WTC11 (cell line): ENCODE measurements at regions not wholly inside any gene's neighbourhood (a gene's known extent, or its start where the extent isn't known, plus 50 kb on each side); places are given as distances from the start of the nearest gene placed in this dataset.

Source experiments
- ATAC-seq: fragments of 200-7000 bp; cut with Tn5 transposase; 2 replicates; pipeline ENCODE4 v1.10.0; 2021; ENCODE audit warnings: mild to moderate bottlenecking, moderate library complexity
- CTCF ChIA-PET: fragments of 300-600 bp; sonication (Branson Sonifier 250); formaldehyde crosslinking; loops from one replicate; lab custom pipeline; 2021; ENCODE audit warnings: antibody characterized with exemption; lab: Charles Lee
- POLR2A ChIA-PET: fragments of 350-600 bp; sonication (Branson Sonifier 250); formaldehyde crosslinking; loops from one replicate; lab custom pipeline; 2021; ENCODE audit warnings: antibody characterized with exemption; lab: Charles Lee
- DNase-seq: peaks from one replicate; pipeline ENCODE4 v3.0.0; 2021; ENCODE audit warnings: low spot score
- H3K27ac Mint-ChIP-seq: 2 replicates; pipeline ENCODE4 v1.8.0; 2021; ENCODE audit warnings: mixed read lengths
- H3K27me3 Mint-ChIP-seq: 2 replicates; pipeline ENCODE4 v1.8.0; 2021; ENCODE audit warnings: low read depth, mild to moderate bottlenecking, moderate library complexity, mixed read lengths
- H3K36me3 Mint-ChIP-seq: 2 replicates; pipeline ENCODE4 v1.8.0; 2021; ENCODE audit warnings: mixed read lengths
- H3K4me1 Mint-ChIP-seq: 2 replicates; pipeline ENCODE4 v1.8.0; 2022; ENCODE audit warnings: mixed read lengths
- H3K4me3 Mint-ChIP-seq: 2 replicates; pipeline ENCODE4 v1.8.0; 2021; ENCODE audit warnings: mild to moderate bottlenecking, moderate library complexity, mixed read lengths
- H3K9me3 Mint-ChIP-seq: 2 replicates; pipeline ENCODE4 v1.8.0; 2021; ENCODE audit warnings: mixed read lengths
- AFF4 ChIP-seq: sonication (generic); formaldehyde crosslinking; IDR thresholded peaks from 2 replicates; pipeline ENCODE4 v1.8.1; 2023; ENCODE audit warnings: mild to moderate bottlenecking, missing genetic modification reagents, borderline replicate concordance
- E2F5 ChIP-seq: sonication (generic); formaldehyde crosslinking; IDR thresholded peaks from 2 replicates; pipeline ENCODE4 v1.8.1; 2022; ENCODE audit warnings: mild to moderate bottlenecking, moderate library complexity, missing genetic modification reagents
- FOXK1 ChIP-seq: sonication (generic); formaldehyde crosslinking; IDR thresholded peaks from 2 replicates; pipeline ENCODE4 v1.8.0; 2022; ENCODE audit warnings: mild to moderate bottlenecking, moderate library complexity, missing genetic modification reagents
- GRHL2 ChIP-seq: fragments of 250-450 bp; sonication (Bioruptor Pico); IDR thresholded peaks from 2 replicates; pipeline ENCODE4 v1.8.0; 2022; ENCODE audit warnings: mild to moderate bottlenecking, moderate library complexity; ENCODE audit not compliant: insufficient replicate concordance, severe bottlenecking
- GTF2I ChIP-seq: fragments of 250-450 bp; sonication (Bioruptor Pico); conservative IDR thresholded peaks from 2 replicates; pipeline ENCODE4 v1.4.0; 2021; ENCODE audit warnings: mild to moderate bottlenecking
- HMGA2 ChIP-seq: fragments of 250-450 bp; sonication (Bioruptor Pico); IDR thresholded peaks from 2 replicates; pipeline ENCODE4 v1.4.0; 2021; ENCODE audit warnings: mild to moderate bottlenecking, moderate library complexity
- HMGXB4 ChIP-seq: sonication (generic); formaldehyde crosslinking; IDR thresholded peaks from 2 replicates; pipeline ENCODE4 v1.8.1; 2023; ENCODE audit warnings: mild to moderate bottlenecking, moderate library complexity, missing genetic modification reagents
- IRF1 ChIP-seq: sonication (generic); formaldehyde crosslinking; IDR thresholded peaks from 2 replicates; pipeline ENCODE4 v1.8.0; 2023; ENCODE audit warnings: missing genetic modification reagents
- KAT7 ChIP-seq: sonication (generic); formaldehyde crosslinking; IDR thresholded peaks from 2 replicates; pipeline ENCODE4 v1.8.1; 2023; ENCODE audit warnings: missing genetic modification reagents, mild to moderate bottlenecking, borderline replicate concordance
- MLX ChIP-seq: sonication (generic); formaldehyde crosslinking; IDR thresholded peaks from 2 replicates; pipeline ENCODE4 v1.8.1; 2023; ENCODE audit warnings: mild to moderate bottlenecking, missing genetic modification reagents, moderate library complexity
- MXD4 ChIP-seq: fragments of 250-450 bp; sonication (Bioruptor Pico); IDR thresholded peaks from 2 replicates; pipeline ENCODE4 v1.8.0; 2021; ENCODE audit warnings: mild to moderate bottlenecking, moderate library complexity, borderline replicate concordance
- NFE2L1 ChIP-seq: sonication (generic); formaldehyde crosslinking; IDR thresholded peaks from 2 replicates; pipeline ENCODE4 v1.8.1; 2023; ENCODE audit warnings: missing genetic modification reagents
- NFYB ChIP-seq: sonication (generic); formaldehyde crosslinking; conservative IDR thresholded peaks from 2 replicates; pipeline ENCODE4 v1.8.0; 2022; ENCODE audit warnings: low read depth, missing genetic modification reagents
- PREB ChIP-seq: sonication (generic); formaldehyde crosslinking; IDR thresholded peaks from 2 replicates; pipeline ENCODE4 v1.8.1; 2022; ENCODE audit warnings: mild to moderate bottlenecking, missing genetic modification reagents, moderate library complexity, borderline replicate concordance
- RELA ChIP-seq: sonication (generic); formaldehyde crosslinking; IDR thresholded peaks from 2 replicates; pipeline ENCODE4 v1.8.1; 2022; ENCODE audit warnings: missing genetic modification reagents, mild to moderate bottlenecking, borderline replicate concordance
- RORB ChIP-seq: fragments of 250-450 bp; sonication (Bioruptor Pico); IDR thresholded peaks from 2 replicates; pipeline ENCODE4 v1.9.0; 2021; ENCODE audit warnings: mild to moderate bottlenecking
- SMAD4 ChIP-seq: sonication (generic); formaldehyde crosslinking; IDR thresholded peaks from 2 replicates; pipeline ENCODE4 v1.8.0; 2022; ENCODE audit warnings: mild to moderate bottlenecking, missing genetic modification reagents
- SP1 ChIP-seq: sonication (generic); formaldehyde crosslinking; conservative IDR thresholded peaks from 2 replicates; pipeline ENCODE4 v1.8.1; 2022; ENCODE audit warnings: missing genetic modification reagents
- TCF7 ChIP-seq: sonication (generic); formaldehyde crosslinking; IDR thresholded peaks from 2 replicates; pipeline ENCODE4 v1.8.0; 2022; ENCODE audit warnings: mild to moderate bottlenecking, low read depth, missing genetic modification reagents, moderate library complexity
- TEAD1 ChIP-seq: sonication (generic); formaldehyde crosslinking; IDR thresholded peaks from 2 replicates; pipeline ENCODE4 v1.8.0; 2022; ENCODE audit warnings: mild to moderate bottlenecking, missing genetic modification reagents
- TP53 ChIP-seq: sonication (generic); formaldehyde crosslinking; IDR thresholded peaks from 2 replicates; pipeline ENCODE4 v1.8.1; 2023; ENCODE audit warnings: mild to moderate bottlenecking, missing genetic modification reagents
- USF1 ChIP-seq: sonication (generic); formaldehyde crosslinking; IDR thresholded peaks from 2 replicates; pipeline ENCODE4 v1.8.0; 2022; ENCODE audit warnings: mild to moderate bottlenecking, missing genetic modification reagents
- ZBTB21 ChIP-seq: sonication (generic); formaldehyde crosslinking; IDR thresholded peaks from 2 replicates; pipeline ENCODE4 v1.8.1; 2023; ENCODE audit warnings: mild to moderate bottlenecking, missing genetic modification reagents, borderline replicate concordance
- ZNF121 ChIP-seq: sonication (generic); formaldehyde crosslinking; IDR thresholded peaks from 2 replicates; pipeline ENCODE4 v1.8.0; 2023; ENCODE audit warnings: missing genetic modification reagents
- ZNF232 ChIP-seq: sonication (generic); formaldehyde crosslinking; IDR thresholded peaks from 2 replicates; pipeline ENCODE4 v1.8.0; 2022; ENCODE audit warnings: mild to moderate bottlenecking, missing genetic modification reagents
- ZNF423 ChIP-seq: fragments of 250-450 bp; sonication (Bioruptor Pico); IDR thresholded peaks from 2 replicates; pipeline ENCODE4 v2.1.2; 2022; ENCODE audit warnings: mild to moderate bottlenecking, moderate library complexity
- ZSCAN18 ChIP-seq: fragments of 250-450 bp; sonication (Bioruptor Pico); IDR thresholded peaks from 2 replicates; pipeline ENCODE4 v2.1.2; 2022; ENCODE audit warnings: mild to moderate bottlenecking, moderate library complexity

GRCh38 chr3:25155652-25156471 is 272.2 kb upstream of the RARB start:
- Mint-ChIP-seq H3K36me3 (no peaks in the 10 kb centered on the region), H3K4me1 (peaks cover 86% of the 10 kb centered on the region), H3K9me3 (0 out of 2 replicates have a peak, but pooled peaks cover 5% of the 10 kb centered on the region), H3K27ac (peak overlapping the region; percentile 100), H3K27me3 (no peaks in the 10 kb centered on the region), H3K4me3 (peak overlapping the region; percentile 48)
- DNase-seq (peak; percentile 51), ATAC-seq (peak; percentile 93)
- POLR2A ChIA-PET: no interaction called here
- CTCF ChIA-PET: interaction anchor here (0.6 to 1.0 kb wide), 3 partner anchors 122 to 438 kb away, joined by 3 read pairs; no protein-coding TSS in a partner anchor
- no peak for TF ChIP-seq NFYB
- TF ChIP-seq GTF2I (CRISPR knock-in tag): no peak
- no peak for TF ChIP-seq ZSCAN18 (CRISPR knock-in tag)
- TF ChIP-seq SP1 (CRISPR knock-in tag): no peak; the same call in 1 of the 2 replicates
- no peak for TF ChIP-seq HMGA2 (CRISPR knock-in tag)
- TF ChIP-seq ZNF423 (CRISPR knock-in tag): peak; percentile 52
- TF ChIP-seq ZBTB21 (CRISPR knock-in tag): no peak
- TF ChIP-seq TCF7: no peak
- peak; percentile 30; the same call in 1 of the 2 replicates for TF ChIP-seq FOXK1 (CRISPR knock-in tag)
- no peak for TF ChIP-seq AFF4 (CRISPR knock-in tag)
- TF ChIP-seq KAT7 (CRISPR knock-in tag): no peak
- TF ChIP-seq ZNF232 (CRISPR knock-in tag): 0 out of 2 replicates have a peak, but pooled peaks have one; percentile 75
- TF ChIP-seq SMAD4 (CRISPR knock-in tag): no peak
- no peak for TF ChIP-seq RELA (CRISPR knock-in tag)
- no peak for TF ChIP-seq MLX
- no peak for TF ChIP-seq MXD4 (CRISPR knock-in tag)
- no peak for TF ChIP-seq GRHL2 (CRISPR knock-in tag)
- no peak for TF ChIP-seq ZNF121 (CRISPR knock-in tag)
- no peak for TF ChIP-seq HMGXB4 (CRISPR knock-in tag)
- TF ChIP-seq TP53 (CRISPR knock-in tag): no peak
- no peak for TF ChIP-seq USF1 (CRISPR knock-in tag)
- no peak for TF ChIP-seq PREB (CRISPR knock-in tag)
- no peak for TF ChIP-seq NFE2L1 (CRISPR knock-in tag)
- no peak for TF ChIP-seq E2F5
- TF ChIP-seq RORB (CRISPR knock-in tag): no peak
- no peak for TF ChIP-seq IRF1
- TF ChIP-seq TEAD1 (CRISPR knock-in tag): peak; percentile 79; the same call in 1 of the 2 replicates
